Non-pigmented ciliary epithelial cell (primary cell): ENCODE measurements at regions not wholly inside any gene's neighbourhood (a gene's known extent, or its start where the extent isn't known, plus 50 kb on each side); places are given as distances from the start of the nearest gene placed in this dataset.

Source experiments
- DNase-seq: peaks from one replicate; pipeline ENCODE4 v3.0.0-alpha.2; 2010; ENCODE audit warnings: low read depth

GRCh38 chr5:143730112-143730801 lies 81.7 kb upstream of the HMHB1 start:
- no peak for DNase-seq

DNA sequence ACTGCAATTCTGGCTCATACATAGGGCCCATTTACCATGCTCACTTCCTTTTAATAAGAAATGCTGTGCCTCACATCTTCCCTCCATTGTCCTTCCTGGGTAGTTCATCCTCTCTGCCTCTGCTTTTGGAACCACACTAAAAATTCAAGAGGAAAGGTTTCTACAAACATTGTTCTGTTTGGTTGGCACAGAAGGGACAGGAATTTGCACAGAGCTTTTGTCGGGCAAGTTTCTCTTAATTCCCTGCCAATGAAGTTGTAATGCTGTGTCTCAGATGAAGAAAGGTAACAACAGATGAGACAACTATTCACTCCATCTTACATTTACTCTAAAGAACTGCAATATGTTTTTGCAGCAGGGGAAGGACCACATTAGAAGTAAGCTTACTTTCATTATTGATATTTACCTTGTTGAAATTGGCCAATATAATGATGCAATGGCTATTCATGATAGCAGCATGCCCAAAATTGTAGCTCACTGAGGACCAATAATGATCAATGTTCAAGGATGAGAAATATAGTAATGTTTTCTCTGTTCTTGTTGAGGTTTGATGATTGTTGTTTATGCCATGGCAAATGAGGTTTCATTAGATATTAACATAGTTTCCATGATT lies 82.5 kb upstream of the HMHB1 start:
- DNase-seq, result no peak

DNA sequence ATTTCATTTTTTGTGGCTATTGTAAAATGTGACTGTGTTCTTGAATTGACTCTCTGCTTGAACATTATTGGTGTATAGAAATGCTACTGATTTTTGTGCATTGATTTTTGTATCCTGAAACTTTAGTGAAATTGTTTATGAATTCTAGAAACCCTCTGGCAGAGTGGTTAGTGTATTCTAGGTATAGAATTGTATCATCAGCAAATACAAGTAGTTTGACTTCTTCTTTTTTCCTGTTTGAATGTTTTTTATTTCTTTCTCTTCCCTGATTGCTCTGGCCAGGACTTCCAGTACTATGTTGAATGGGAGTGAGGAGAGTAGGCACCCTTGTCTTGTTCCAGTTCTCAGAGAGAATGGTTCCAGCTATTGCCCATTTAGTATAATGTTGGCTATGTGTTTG lies 88.8 kb upstream of the HMHB1 start:
- no peak for DNase-seq

GRCh38 chr5:143721925-143722324 lies 90.0 kb upstream of the HMHB1 start:
- no peak for DNase-seq

GRCh38 chr5:143720689-143721088 lies 91.3 kb upstream of the HMHB1 start:
- no peak for DNase-seq

- peak; percentile 83 for DNase-seq
Measured at GRCh38 chr5:143717400-143717799, 94.6 kb upstream of the HMHB1 start.

- no peak for DNase-seq
Measured at GRCh38 chr5:143716881-143717280, 95.1 kb upstream of the HMHB1 start.

GRCh38 chr5:143715616-143716015 lies 96.3 kb upstream of the HMHB1 start:
- DNase-seq, result no peak

GRCh38 chr5:143714629-143715028 lies 97.3 kb upstream of the HMHB1 start:
- DNase-seq, result no peak

DNA sequence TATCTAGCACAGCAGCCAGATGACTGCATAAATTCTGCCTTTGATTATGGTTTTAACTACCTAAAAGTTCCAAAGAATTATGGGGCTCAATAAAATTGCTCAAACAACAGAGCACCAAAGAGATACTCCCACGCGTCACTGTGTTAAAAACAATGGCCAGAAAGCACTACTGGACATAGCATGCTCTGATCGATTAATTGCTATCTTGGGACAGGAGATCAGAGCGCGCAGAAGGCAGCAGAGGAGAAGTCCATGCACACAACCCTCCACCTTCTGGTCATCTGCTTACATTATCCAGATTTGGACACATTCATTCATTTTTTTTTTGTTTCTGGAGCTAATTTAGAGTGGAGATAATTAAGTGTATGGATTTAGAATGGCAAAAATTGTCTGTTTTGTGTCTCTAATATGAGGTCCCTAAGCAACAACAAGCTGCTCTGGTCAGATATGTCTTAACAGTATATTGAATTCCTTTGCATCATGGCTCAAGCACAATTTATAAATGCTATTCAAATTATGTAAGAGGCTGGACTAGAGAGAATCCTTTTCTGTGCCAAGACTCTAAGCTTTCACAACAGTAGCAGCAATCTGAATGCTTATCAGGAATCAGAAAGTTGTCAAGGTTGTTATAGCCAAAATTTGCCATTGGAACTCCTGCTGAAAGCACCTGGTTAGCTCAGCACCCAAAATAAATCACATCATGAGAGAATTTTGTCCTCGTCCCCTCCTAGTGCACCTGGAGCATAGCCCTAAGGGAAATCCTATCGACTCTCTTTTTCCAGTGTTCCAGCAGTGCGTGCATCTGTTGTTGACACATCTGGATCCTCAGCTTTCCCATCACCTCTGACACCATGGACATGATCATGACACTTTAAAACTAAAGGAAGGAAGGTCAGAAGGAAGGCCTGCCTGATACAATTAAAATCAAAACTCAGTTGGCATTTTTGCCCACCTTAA lies 98.6 kb upstream of the HMHB1 start:
- DNase-seq, result no peak

DNA sequence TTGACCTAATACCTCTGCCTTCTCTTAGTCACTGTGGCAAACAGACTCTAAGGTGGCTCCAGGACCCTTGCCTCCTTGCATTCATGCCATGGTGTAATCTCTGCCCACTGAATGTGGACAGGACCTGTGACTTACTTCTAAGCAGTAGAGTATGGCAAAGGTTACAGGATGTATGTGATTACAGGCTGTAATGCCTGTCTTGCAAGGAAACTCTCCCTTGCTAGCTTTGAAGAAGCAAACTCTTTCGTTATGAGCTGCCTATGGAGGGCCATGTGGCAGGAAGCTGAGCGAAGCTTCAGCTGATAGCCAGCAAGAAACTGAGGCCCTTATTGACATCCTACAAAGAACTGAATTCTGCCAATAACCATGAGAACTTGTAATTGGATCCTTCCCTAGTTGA lies 103.3 kb upstream of the HMHB1 start:
- DNase-seq, result no peak

DNA sequence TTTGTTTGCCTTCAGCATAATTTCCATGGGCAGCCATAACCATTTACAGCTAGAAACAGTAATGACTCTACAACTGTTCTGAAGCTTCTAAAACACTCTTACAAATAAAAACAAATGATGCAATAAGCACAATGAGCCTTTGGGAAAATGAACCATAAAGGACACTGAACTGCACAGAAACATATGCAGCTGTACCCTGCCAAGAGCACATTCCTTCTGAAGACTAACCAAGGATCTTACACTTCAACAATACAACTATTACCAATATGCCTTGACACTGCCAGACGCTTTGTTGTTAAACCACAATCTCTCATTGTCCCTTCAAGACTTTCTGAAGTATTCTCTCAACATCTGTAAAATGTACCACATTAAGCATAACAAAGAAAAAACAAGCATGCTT lies 104.2 kb upstream of the HMHB1 start:
- DNase-seq, result no peak

DNA sequence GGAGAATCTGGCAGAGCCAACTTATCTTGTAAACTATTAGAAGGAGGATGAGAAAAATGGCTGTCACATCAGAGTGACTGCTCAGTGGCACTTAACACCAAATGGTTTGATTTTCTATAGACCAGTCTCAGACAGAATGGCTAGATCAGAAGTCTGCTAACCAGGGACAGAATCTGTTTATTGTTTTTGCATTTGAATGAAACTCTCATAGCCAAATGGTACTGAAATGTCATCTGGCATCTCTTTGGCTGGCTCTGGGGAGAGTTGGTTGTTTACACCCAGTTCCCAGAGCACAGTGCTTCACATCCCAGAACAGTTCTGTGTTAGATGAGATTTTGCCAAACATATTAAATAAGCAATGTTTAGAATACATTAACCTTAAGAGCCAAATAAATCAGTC lies 106.6 kb upstream of the HMHB1 start:
- no peak for DNase-seq

GRCh38 chr5:143703659-143704058 lies 108.3 kb upstream of the HMHB1 start:
- DNase-seq, result no peak

DNA sequence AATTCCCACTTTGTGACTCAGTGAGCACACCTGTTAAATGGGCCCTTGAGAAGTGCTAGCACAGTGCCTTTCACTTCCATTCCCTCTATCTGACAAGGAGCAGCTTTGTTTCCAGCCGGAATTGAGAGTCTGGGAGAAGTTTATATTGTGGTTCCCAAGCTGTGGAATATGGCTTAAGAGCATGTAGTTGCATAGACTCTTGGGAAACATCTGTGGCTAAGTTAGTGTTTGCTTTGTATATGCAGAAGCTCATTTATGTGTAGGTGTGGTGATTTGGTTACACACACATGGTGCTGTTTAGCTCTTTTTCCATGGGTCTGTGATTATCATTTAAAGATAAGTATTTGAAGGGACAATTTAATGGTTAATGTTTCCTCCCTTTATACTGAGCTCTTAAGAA lies 110.5 kb upstream of the HMHB1 start:
- DNase-seq, result no peak

- DNase-seq, result no peak
Measured at GRCh38 chr5:143700994-143701393, 111.0 kb upstream of the HMHB1 start.

- no peak for DNase-seq
Measured at GRCh38 chr5:143699121-143699520, 112.8 kb upstream of the HMHB1 start.

GRCh38 chr5:143698574-143698973 lies 113.4 kb upstream of the HMHB1 start:
- no peak for DNase-seq

DNA sequence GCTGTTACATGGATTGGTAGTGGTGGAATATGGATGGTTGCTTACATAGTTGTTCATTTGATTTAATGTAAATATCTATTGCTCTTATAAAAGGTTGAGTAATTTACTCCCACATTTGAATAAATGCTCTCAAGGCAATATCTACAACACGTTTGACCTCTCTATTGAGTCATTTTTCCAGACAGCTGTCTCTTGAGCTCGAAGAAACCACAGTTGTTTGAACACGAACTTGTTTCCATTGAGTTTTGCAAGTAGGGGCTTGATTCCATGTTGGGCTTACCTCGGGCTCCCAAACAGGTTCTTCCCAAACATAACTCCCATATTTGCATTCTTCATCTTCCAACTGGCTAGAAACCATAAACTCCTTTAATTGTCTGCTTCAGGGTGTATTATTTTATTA lies 115.0 kb upstream of the HMHB1 start:
- no peak for DNase-seq

- DNase-seq, result no peak
Measured at GRCh38 chr5:143695941-143696340, 116.0 kb upstream of the HMHB1 start.

- peak; percentile 8 for DNase-seq
Measured at GRCh38 chr5:143695244-143695864, 116.6 kb upstream of the HMHB1 start.

DNA sequence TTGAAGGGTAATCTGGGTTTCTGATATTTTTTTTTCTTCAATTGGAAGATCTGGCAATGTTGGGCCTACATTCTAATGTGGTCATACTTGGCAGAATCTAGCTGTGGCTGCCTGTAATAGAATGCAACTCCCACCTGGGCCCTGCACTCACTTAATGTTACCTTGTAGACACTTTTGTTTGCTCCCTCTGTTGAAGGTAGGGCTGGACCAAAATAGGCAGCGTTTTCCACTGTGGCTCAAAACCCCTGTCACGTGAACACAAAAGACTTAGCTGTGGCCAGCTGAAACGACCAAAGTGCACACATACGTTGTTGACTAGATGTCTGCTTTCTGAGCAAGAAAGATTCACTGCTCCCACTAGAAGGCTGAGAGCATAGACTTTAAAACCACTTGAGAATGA lies 117.6 kb upstream of the HMHB1 start:
- no peak for DNase-seq
